ENCODE measurements at regions not wholly inside any gene's neighbourhood (a gene's known extent, or its start where the extent isn't known, plus 50 kb on each side); places are given as distances from the start of the nearest gene placed in this dataset.
"Not testable (repeated sequence)": the region's sequence is repeated elsewhere in the genome, so short reads cannot be mapped to it uniquely, and the experiment has no call there.

DNA sequence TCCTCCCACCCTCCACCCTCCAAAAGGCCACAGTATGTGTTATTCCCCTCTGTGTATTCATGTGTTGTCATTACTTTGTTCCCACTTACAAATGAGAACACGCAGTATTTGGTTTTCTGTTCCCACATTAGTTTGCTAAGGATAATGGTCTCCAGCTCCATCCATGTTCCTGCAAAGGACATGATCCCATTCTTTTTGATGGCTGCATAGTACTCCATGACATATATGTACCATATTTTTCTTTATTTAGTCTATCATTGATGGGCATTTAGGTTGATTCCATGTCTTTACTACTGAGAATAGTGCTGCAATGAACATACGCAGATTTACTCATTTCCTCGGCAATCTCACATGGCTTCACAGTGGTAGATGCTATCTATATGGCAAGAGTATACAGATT lies 453.6 kb upstream of the CFAP20DC start:
- DNase-seq (ENCODE audit: low read depth, low spot score) = no peak

DNA sequence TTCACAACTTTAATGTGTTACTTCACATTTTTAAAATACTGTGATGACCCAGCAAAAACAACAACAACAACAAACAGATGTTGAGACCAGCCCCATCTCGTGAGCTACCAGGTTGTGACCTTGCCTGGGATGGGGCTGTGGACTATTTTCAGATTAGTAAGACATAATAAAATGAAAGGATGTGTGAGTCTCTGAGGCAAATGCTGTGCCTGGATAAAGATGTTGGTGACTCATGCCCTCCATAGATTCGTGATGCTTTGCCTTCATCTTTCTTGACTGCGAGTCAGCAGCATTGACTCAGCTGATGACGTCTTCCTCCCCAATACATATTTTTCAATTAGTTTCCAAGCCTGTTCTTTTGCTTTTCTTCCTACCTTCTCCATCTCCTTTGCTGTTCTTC lies 453.0 kb upstream of the CFAP20DC start:
- DNase-seq (ENCODE audit: low read depth, low spot score) = no peak

DNA sequence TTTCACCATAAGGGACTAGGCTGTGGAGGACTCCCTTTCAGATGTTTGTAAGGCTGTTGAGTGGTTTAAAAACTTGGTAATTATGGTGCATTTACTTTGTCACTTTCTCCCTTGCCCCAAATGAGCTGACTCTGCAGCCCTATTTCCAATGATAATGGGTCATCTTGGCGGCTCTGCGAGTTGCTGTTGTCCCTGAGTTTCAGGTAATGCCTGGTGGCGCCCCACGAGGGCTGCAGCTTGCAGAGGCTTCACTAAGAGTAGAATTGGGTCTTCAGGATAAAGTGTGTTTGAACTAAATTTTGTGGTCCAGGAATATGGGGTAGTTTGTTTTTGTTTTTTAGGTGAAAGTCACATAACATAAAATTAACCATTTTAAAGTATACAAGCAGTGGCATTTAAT lies 450.1 kb upstream of the CFAP20DC start:
- DNase-seq (ENCODE audit: low read depth, low spot score) = no peak

DNA sequence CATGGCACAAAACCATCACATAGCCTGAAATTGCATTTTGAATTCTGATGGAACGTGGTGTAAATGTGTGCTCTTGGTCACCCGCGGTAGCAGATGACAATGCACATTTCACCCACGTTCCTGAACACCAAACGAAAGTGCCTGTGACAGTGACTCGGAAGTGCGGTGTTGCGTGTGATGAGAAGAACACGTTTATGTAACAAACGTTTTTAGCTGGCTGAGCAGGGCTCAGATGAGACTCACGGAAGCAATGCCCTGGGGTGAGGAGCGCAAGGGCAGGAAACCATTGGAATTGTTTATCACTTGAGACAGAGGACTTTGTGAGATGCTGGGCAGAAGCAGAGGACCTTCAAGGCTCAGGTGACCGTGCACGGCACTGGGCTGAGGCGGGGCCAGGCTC lies 449.2 kb upstream of the CFAP20DC start:
- no peak for DNase-seq (ENCODE audit: low read depth, low spot score)

DNA sequence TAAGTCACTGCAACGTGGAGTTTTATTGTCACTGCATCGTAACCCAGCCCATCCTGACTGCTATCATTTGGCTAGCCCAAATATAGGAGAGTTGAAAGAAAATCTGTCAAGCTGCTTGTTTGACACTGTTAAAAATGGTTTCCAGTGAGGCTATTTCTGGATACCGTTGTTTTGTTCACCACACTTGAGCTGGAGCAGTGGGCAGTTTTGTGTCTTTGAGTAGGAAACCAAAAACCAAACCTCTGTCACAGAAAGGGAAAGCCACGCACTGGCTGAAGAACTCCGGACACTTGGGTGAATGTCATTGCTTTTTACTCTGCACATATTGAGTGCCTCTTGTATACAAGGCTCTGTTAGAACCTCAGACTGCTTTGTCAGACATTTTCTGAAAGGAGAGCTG lies 446.4 kb upstream of the CFAP20DC start:
- DNase-seq (ENCODE audit: low read depth, low spot score) = no peak

DNA sequence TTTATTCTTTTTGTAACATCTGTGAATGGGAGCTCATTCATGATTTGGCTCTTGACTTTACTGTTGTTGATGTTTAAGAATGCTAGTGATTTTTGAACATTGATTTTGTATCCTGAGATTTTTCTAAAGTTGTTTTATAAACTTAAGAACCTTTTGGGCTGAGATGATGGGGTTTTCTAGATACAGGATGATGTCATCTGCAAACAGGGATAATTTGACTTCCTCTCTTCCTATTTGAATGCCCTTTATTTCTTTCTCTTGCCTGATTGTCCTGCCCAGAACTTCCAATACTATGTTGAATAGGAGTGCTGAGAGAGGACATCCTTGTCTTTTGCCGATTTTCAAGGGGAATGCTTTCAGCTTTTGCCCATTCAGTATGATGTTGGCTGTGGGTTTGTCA lies 445.1 kb upstream of the CFAP20DC start:
- DNase-seq (ENCODE audit: low read depth, low spot score) = not testable (repeated sequence)

DNA sequence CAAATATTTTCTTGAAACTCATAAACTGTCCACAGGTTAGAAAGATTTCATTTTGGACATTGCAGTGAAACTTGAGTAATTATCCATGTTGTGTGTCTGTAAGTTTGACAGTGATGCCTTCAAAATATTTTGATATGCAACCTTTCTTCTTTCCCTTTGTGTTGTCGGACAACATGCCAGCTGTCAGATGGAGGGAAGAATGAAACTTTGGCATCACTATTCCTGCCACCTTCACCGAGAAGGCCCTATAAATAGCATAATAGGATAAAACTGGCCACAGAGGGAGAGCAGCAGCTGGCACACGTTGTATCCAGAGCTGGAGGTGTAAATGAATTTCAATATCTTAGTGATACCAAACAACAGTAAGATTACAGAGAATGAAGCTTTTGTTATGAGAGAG lies 436.7 kb upstream of the CFAP20DC start:
- DNase-seq (ENCODE audit: low read depth, low spot score) = no peak

DNA sequence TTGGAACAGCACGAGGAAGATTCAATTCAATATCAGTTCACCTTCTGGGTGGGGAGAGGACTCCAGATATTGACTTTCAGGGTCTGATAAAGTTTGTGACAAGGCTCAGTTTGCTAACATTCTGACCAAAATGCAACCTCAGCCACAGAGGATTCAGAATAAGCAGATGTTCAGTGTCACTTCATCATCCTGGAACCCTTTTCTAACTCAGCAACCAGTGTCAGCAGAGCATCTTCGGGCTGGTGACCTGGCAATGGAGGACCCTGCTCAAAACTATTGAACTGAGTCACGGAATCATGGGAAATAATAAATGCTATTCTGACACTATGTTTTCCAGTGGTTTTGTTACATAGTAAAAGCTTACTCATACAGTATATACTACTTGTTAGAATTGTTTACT lies 433.4 kb upstream of the CFAP20DC start:
- DNase-seq (ENCODE audit: low read depth, low spot score) = no peak

DNA sequence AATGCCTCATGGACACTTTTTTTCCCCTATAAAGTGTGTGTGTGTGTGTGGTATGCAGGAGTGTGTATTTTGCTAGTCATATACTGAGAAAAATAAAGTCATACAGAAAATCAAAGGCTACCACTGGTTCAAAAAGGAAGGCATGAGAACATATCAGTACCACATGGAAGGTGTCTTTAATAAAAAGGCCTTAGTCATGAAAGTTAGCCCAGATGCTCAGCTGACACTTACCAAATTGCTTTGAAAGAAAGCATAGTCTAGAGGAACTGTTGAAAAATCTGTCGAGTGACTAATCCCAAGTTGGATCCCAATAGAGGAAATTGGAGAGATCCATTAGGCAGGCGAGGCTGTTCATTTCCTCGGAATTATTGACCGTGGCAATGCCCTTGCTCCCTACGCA lies 432.9 kb upstream of the CFAP20DC start:
- DNase-seq (ENCODE audit: low read depth, low spot score) = no peak

DNA sequence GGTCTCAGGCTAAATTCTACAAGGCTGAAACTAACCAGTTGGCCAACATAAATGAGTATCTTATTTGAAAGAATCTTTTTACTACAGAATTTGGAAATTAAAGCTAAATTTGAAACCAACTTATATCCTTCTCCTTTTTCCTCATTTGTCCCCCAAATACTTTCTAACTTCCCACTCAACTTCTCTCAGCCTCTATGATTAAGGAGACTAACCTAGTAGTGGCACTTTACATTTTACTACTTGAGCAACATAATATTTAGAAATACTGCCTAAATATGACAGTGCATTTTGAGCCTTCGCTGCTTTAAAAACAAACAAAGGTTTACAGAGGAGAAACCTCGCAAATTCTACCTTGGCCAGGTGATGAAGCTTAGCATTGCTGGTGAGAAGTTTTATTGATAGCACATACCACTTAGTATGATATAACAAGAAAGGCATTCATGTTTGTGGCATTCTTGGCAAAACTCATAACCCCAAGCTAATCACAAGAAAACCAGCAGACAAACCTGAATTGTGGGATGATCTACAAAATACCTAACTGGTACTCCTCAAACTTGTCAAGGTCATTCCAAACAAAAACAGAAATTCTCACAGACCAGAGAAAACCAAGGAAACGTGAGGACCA lies 432.1 kb upstream of the CFAP20DC start:
- no peak for DNase-seq (ENCODE audit: low read depth, low spot score)

DNA sequence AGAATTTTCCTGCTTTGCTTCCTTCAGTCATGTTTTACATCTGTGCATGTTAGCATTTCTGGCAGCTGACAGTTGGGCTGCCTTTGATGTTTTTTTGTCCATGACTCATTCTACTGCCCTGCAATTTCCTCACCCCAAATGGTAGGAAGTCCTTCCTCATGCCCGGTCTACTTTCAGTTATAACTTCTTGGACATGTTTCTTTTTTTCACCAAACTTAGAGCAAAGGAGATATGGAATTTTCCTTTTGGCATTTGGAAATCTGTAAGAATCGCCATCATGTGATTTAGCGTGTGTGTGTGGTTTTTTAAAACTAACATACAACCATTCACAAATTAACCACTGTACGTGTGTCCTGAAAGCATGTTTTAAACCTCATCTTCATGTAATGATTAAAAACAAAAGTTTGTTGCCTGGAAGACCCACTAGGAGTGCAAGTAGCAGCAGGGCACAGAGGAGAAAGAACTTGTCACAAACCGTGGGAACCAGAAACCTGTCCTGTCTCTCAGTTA lies 430.7 kb upstream of the CFAP20DC start:
- no peak for DNase-seq (ENCODE audit: low read depth, low spot score)

DNA sequence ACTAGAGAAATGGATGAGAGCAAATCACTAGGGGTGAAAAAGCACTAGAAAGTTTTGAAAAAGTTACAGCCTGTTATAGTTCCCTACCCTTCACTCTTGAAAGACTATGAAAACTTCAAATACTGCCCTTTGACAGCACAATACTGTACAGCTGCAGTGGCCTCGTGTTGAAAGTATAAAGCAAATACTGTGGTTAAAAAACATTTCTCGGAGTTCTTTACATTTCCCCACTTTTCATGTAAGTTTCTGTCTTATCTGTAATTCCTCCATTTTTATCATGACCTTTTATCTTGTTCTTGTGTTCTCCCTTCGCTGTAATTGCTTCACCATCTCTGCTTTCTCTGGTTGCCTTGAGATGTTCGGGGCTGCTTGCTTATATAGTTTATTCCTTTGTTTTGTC lies 423.8 kb upstream of the CFAP20DC start:
- no peak for DNase-seq (ENCODE audit: low read depth, low spot score)

DNA sequence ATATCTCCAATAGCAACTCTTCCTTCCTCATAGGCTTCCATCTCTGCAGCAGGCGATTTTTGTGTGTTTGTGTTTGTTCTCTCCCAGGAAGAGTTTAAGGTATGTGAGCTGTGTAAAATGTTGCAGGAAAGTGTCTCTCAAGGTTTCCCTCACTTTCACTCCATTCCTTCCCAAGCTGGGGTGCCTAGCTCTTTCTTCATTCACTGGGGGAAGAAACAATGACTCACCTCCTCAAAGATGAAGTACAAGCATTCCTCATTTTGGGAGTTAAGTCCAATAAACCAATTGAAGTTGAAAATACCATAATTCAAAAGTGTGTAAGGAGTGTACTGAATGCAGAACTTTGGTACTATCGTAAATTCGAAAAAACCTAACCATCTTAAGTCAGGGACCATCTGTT lies 422.7 kb upstream of the CFAP20DC start:
- no peak for DNase-seq (ENCODE audit: low read depth, low spot score)

DNA sequence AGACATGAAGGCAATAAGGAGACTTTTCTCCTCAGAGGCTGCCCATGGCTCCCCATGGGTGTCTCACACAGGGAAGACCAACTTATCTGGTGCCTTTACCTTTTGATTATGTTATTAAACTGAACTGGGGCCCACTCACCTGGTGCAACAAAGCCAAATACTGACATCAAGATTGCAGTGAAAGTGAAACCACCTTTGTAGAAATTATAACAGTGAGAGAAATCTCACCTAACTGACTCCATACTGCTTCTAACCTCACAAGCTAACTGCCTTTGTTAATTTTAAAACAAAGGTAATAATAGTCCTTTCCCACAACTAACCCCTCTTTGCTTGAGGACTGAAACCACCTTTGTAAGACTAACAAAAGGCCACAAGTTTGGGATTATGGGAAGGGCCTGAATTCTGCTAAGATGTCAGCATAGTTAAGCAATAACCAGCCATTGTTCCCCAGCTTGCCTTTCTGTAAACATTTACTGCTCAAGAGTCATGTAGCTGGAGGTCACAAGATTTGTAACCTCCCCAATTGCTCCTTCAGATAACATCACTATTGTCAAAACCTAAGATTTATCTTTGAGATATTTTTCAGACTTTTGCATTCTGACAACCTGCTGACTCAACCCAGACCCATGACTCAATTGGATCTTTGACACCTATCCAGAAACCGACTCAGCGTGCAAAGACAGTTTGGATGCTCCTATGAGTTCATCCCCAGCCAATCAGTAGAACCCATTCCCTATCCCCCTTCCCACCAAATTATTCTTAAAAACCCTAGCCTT lies 420.3 kb upstream of the CFAP20DC start:
- DNase-seq (ENCODE audit: low read depth, low spot score) = no peak

DNA sequence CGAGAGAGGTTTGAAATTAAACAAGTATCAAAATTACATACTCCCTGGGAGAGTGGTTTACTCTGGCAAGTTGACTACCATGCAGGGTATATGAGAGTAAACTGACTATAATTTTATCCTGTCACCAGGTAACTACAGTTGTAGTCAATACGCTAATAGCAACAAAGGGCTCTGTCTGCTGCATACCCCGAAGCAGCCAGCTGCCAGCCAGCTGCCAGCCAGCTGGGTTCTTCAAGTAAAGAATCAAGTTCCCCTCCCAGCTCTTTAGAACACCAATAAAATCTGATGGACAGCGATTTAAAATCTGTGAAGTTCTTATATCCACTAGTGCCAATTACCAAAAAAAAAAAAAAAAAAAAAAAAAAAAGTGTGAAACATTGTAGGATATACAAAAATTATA lies 417.7 kb upstream of the CFAP20DC start:
- DNase-seq (ENCODE audit: low read depth, low spot score) = no peak

DNA sequence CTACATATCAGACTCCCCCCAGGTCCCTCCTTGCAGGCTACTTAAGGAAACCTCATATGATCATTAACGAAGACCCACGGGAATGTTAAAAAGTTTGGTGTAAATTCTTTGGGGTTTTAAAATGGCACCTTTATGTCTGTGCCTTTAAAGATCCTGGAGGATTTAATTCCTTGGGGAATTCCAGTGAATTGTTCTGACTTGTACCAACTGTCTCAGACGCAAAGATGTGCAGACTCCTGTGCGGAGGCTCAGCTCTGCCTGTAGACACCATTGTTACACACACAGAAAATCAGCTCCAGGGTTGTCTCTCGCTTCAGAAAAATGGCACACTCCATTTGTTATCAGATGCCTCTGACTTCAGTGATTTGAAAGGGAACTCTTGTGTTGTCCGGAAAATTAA lies 414.4 kb upstream of the CFAP20DC start:
- DNase-seq (ENCODE audit: low read depth, low spot score) = no peak

DNA sequence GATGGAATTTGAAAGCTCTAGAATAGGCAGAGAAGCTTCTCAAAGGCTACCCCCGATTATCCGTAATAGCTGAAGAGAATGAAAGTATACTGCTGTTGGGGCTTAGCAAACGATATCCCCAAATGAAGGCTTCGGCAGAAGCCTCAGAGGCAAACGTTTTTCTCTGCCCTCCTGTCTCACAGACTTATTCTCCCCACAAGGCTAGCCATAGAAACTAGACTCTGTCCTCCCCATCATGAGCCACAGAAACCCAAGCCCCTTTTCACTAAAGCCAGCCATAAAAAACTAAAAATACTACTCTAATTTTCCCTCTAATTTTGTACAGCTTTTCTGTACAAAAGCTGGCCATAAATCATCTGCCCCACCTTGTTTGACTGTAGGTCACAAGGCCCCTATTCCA lies 413.4 kb upstream of the CFAP20DC start:
- no peak for DNase-seq (ENCODE audit: low read depth, low spot score)

DNA sequence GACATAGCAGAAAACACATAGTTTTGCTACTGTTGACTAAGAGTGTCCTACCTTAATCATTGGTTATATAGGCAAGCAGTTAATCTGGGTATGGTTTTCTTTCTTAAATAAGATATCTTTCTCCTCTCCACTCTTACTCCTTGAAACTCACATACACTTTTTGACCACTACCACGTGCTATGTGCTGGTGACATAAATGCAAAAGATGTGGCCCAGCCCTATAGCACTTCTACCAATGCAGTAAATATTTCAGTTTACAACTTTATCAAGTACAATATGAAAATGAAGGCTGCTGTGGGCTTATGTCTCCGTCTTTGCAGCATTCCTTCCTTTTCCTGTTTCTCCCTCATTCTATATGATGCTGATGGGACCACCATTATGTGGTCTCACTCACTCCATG lies 410.2 kb upstream of the CFAP20DC start:
- no peak for DNase-seq (ENCODE audit: low read depth, low spot score)

DNA sequence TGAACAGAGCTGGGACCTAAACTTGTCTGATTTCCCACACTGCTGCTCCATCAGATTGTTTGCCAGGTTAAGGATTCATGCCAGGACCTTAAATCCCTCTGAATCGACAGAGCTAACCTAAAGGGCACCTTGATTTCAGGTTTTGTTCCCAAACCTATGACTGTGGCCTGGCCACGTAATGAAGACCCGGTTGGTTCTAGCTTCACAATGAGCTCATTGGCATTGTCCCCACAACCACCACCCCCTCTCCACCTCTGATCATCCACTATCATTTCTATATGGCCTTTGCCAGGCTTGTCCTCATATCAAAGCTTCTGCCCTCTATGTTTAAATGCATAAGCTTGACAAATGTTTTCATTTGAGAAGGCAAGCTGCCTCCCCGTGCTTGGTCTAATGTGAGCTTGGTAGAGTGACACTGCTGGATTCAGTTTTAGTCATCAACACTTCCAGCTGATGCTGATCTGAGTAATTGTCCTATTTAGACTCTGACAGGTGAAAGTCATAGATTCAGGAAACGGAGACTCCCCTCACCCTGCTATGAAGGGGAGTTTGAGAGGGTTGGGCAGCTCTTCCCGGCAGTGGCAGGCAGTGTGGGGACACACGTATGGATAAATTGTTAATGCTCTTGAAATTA lies 407.1 kb upstream of the CFAP20DC start:
- DNase-seq (ENCODE audit: low read depth, low spot score) = no peak

DNA sequence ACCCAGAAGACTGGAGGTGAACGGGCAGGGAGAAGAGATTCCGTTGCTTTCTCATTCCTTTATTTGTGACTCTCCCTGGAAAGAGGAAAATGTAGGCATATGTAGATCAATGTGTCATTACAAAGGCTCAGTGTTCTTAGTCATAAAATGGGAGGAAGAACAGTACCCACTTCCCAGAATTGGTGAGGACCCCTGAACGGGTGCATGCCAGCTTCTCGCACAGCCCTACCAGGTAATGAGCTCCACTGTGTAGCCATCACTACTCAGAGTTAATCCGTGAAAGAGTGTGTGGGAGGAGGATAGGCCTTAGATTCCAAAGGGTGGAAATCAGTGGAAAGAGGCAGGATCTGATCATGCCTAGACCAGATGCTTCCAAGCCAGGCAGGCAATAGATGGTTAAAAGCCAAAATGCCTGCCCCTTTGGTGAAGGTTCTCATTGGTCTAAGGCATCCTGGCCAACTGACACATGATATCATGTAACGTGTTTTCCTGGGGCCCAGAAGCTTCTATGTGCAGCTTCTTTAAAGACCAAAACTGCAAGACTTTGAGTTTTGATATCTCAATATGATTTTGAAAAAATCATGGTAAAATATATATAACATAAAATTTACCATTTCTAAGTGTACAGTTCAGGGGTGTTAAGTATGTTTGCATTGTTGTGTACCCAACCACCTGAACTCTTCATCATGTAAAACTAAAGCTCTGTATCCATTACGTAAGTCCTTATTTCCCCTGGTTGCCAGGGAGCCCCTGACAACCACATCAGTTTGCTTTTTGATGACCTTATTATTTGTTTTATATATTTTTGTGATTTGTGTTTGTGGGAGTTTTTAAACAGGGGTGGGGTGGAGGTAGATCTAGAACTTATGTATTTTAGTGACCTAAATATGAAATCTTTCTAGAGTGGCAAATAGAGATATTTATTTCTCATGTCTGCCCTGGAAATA lies 402.2 kb upstream of the CFAP20DC start:
- DNase-seq (ENCODE audit: low read depth, low spot score) = no peak

DNA sequence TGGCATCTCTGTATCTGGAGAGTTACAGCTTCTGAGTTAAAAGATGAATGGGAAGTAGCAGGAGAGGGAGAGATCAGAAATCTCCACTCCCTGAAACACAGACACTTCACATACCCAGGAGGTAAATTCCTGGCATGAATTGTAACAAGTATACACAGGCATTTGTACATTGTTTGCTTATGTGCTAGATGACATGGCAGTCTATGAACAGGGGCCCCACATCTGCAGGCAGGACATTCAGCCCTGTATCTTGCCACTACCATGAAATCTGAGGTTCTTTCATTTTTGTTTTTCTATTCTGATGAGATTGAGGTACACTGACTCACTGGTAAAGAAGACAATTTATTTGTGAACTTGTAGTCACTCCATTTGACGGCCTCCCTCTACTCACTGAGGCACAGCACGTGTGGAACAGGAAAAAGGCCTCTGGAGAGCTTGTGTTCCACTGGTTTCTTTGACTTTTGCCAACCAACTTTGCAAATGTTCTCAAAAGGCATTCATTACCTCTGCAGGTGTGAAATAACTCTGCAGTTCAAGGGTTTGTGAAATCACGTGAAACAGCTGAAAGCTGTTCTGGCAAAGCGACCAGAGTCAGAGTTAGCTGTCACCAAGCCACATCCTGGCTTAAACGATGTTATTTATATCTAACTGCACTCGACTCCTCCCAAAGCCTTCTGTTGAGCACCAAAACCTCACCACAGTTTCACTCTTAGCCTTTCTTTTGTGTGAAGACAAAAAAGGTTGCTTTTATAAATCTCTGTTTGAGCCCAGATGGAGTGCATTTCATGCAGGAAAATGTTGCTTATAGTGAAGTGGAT lies 401.3 kb upstream of the CFAP20DC start:
- peak; percentile 1 for DNase-seq (ENCODE audit: low read depth, low spot score)
